Fibroblast of skin of right quadriceps (primary cell): ENCODE measurements at regions not wholly inside any gene's neighbourhood (a gene's known extent, or its start where the extent isn't known, plus 50 kb on each side); places are given as distances from the start of the nearest gene placed in this dataset.

Source experiments
- DNase-seq: peaks from one replicate; pipeline ENCODE4 v3.0.0-alpha.2; 2013

DNA sequence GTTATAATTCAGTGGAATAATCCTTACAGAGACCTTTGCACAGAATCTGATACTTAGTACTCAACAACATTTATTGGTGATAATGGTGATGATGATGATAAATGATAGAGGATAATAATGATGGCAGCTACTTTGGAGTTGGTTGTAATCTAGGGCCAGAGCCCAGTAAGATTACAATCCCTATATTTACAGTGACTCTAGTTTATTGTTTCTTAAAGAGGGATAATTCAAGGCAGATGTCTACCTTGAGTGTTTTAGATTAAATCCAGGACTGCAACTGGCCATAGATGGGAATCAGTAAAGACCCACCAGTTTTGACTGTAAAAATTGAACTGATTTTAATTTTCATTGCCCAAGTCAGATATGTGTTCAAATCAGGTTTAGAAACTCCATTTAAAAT is 813.9 kb upstream of the CNTNAP5 start:
- no peak for DNase-seq

DNA sequence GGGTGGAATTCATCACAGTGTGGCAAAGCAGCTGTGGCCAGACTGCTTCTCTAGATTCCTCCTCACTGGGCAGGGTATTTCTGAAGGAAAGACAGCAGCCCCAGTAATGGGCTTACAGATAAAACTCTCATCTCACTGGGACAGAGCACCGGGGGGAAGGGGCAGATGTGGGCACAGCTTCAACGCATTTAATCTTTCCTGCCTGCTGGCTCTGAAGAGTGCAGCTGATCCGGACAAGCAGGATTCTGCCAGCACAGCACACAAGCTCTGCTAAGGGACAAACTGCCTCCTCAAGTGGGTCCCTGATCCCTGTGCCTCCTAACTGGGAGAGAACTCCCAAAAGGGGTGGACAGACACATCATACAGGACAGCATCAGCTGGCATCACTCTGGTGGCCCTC is 779.9 kb upstream of the CNTNAP5 start:
- DNase-seq = no peak

DNA sequence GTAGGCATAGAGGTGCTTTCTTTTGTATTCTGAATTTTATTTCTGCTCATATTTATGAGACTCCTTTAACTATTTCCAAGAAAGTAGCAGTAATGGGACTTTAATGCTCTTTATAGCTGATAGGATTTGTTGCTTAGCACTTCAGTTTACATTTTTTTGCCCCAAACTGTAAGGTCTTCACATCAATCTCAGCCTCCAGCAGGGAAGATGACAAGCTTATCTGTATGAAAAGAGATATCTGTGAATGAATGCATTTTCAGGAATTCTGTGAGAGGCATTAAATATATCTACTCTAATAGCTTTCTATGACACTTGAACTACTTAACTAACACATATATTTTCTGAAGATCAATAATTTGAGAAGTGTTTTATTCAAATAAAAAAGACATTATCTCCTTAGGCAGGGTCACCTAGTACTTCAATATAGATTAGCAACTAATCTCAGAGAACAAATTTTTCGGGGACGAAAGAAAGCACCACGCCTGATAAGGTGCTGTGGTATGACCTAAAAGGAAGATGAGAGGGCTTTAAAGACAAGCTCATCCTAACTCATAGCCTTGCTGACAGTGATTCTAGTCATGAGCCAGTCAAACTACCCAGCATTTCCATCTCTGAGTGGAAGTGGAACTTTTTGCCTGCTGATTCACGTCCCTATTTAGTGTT is 766.1 kb upstream of the CNTNAP5 start:
- DNase-seq = no peak

DNA sequence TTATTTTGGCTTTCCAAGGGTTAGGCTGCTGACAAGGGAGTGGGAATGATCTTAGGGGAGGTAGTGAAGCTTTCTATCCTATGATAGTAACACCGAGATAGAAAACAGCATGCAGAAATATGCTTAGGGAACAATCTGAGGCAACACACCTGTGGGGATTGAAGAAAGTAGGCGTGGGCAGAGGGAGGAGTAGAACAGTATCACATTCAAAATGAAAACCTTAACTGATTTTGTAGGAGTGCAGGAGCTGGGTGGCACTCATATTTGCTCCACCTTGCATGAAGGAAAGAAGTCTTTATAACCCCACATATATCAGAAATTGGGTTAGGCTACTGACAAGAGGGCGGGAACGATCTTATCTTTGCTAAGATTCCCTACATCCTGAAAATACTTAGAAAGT is 762.2 kb upstream of the CNTNAP5 start:
- DNase-seq = no peak

DNA sequence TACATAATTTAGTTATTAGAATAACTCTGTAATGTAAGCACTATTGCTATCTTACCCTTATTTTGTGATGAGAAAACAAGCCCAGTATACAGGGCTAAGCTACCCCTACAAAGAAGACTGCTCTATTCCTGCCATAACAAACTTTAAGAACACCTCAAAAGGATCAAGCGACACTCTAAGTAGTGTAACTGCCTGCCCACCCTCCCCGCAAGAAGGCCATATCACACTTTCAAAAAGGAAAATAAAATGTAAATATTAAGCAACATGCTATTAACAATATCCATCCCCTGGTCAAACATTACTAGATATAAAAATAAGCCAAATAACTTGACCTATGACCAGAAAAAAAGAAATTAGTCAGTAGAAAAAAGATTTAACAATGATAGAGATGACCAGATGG is 741.7 kb upstream of the CNTNAP5 start:
- DNase-seq = no peak

DNA sequence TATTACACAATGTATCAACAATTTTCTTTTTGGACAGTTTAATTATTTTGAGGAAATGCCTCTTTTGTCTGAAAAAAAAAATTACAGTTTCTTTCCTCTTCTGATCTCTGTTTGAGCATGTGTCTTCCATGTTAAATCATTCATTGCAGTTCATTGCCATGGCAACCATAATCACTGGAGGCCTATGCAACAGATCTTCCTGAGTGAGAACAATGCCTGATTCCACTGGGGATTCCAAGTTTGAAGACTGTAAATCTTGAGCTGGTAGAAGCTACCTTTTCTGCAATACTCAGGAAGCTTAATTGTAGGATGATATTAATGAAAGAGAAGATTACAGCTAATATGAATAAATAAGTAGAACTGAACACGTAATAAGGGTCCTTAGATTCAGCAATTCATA is 721.4 kb upstream of the CNTNAP5 start:
- DNase-seq = no peak
